ENCODE measurements at regions not wholly inside any gene's neighbourhood (a gene's known extent, or its start where the extent isn't known, plus 50 kb on each side); places are given as distances from the start of the nearest gene placed in this dataset.

- H3K4me3 ChIP-seq: no peak overlapping the region
- H3K27ac ChIP-seq: no peak overlapping the region
- H3K9me3 ChIP-seq: no peaks in the 10 kb centered on the region
- no peaks in the 10 kb centered on the region for H3K36me3 ChIP-seq
- TF ChIP-seq CTCF (IDR thresholded peaks at IDR 0.05): no peak
- no peak for TF ChIP-seq POLR2A (IDR thresholded peaks at IDR 0.05)
- no peak for DNase-seq
- intact Hi-C loops (cut with DNase I): no loop called here
- peaks cover 0 to 8% (median 0%) of the 10 kb centered on the region in 4 donors for H3K27me3 ChIP-seq
- 84 to 85% methylated on average over 7 to 11 of the region's 12 CpGs for WGBS, 2 donors
- H3K4me1 ChIP-seq: peaks cover 0 to 15% (median 0%) of the 10 kb centered on the region in 3 donors
Observed at GRCh38 chr4:186481998-186482790, 73.2 kb downstream of the MTNR1A start.

GRCh38 chr4:186475202-186475601 is 80.2 kb downstream of the MTNR1A start:
- Histone ChIP-seq H3K9me3 (no peaks in the 10 kb centered on the region), H3K27me3 (no peaks in the 10 kb centered on the region), H3K27ac (no peak overlapping the region), H3K4me1 (no peaks in the 10 kb centered on the region), H3K4me3 (no peak overlapping the region), H3K36me3 (no peaks in the 10 kb centered on the region)
- DNase-seq: no peak
- intact Hi-C loops (cut with DNase I): no loop called here
- WGBS, 2 donors: 38 to 53% methylated on average over 1 of the region's 1 CpG
- TF ChIP-seq CTCF (IDR thresholded peaks at IDR 0.05) (no peak), POLR2A (IDR thresholded peaks at IDR 0.05) (no peak)

- H3K4me3 ChIP-seq: no peak overlapping the region
- WGBS, 2 donors: 58 to 67% methylated on average over 6 of the region's 6 CpGs
- no peak for DNase-seq
- TF ChIP-seq POLR2A (IDR thresholded peaks at IDR 0.05) (no peak), CTCF (IDR thresholded peaks at IDR 0.05) (no peak)
- H3K4me1 ChIP-seq: no peaks in the 10 kb centered on the region
- no peak overlapping the region for H3K27ac ChIP-seq
- H3K27me3 ChIP-seq: no peaks in the 10 kb centered on the region
- intact Hi-C loops (cut with DNase I): no loop called here
- no peaks in the 10 kb centered on the region for H3K36me3 ChIP-seq
- no peaks in the 10 kb centered on the region for H3K9me3 ChIP-seq
Observed at GRCh38 chr4:186473933-186474332, 81.4 kb downstream of the MTNR1A start.

- no peak overlapping the region for H3K27ac ChIP-seq
- no peaks in the 10 kb centered on the region for H3K36me3 ChIP-seq
- H3K27me3 ChIP-seq: no peaks in the 10 kb centered on the region
- intact Hi-C loops (cut with DNase I): no loop called here
- no peaks in the 10 kb centered on the region for H3K4me1 ChIP-seq
- H3K4me3 ChIP-seq: no peak overlapping the region
- no peak for DNase-seq
- no peaks in the 10 kb centered on the region for H3K9me3 ChIP-seq
- WGBS, 2 donors: 9 to 11% methylated on average over 4 of the region's 4 CpGs
- no peak for TF ChIP-seq POLR2A (IDR thresholded peaks at IDR 0.05)
- peak in 5 of 6 experiments; percentile 12 to 55 (median 45) for TF ChIP-seq CTCF (IDR thresholded peaks at IDR 0.05)
Observed at GRCh38 chr4:186472948-186473347, 82.4 kb downstream of the MTNR1A start.

GRCh38 chr4:186471441-186471840 is 83.9 kb downstream of the MTNR1A start:
- TF ChIP-seq CTCF (IDR thresholded peaks at IDR 0.05) (no peak), POLR2A (IDR thresholded peaks at IDR 0.05) (no peak)
- intact Hi-C loops (cut with DNase I): no loop called here
- no peak for DNase-seq
- Histone ChIP-seq H3K27ac (no peak overlapping the region), H3K4me1 (no peaks in the 10 kb centered on the region), H3K9me3 (no peaks in the 10 kb centered on the region), H3K4me3 (no peak overlapping the region), H3K27me3 (no peaks in the 10 kb centered on the region), H3K36me3 (no peaks in the 10 kb centered on the region)
- 69 to 78% methylated on average over 3 of the region's 3 CpGs for WGBS, 2 donors

All from esophagus squamous epithelium (tissue), 5 donors.